ENCODE measurements at regions not wholly inside any gene's neighbourhood (a gene's known extent, or its start where the extent isn't known, plus 50 kb on each side); places are given as distances from the start of the nearest gene placed in this dataset.

GRCh38 chr3:5798809-5799208, 611.3 kb downstream of the EDEM1 start:
- no peak overlapping the region for H3K27ac Mint-ChIP-seq
- H3K4me1 Mint-ChIP-seq: no peaks in the 10 kb centered on the region
- H3K27me3 Mint-ChIP-seq: no peaks in the 10 kb centered on the region
- H3K9me3 Mint-ChIP-seq (ENCODE audit: low read depth): no peaks in the 10 kb centered on the region
- CTCF ChIA-PET: no interaction called here
- no peaks in the 10 kb centered on the region for H3K36me3 Mint-ChIP-seq
- no peak for DNase-seq
- ATAC-seq: no peak
- H3K4me3 Mint-ChIP-seq: no peak overlapping the region

- CTCF ChIA-PET: no interaction called here
- Mint-ChIP-seq H3K9me3 (ENCODE audit: low read depth) (no peaks in the 10 kb centered on the region), H3K36me3 (no peaks in the 10 kb centered on the region), H3K27me3 (no peaks in the 10 kb centered on the region), H3K27ac (no peak overlapping the region), H3K4me3 (no peak overlapping the region), H3K4me1 (no peaks in the 10 kb centered on the region)
- DNase-seq (no peak), ATAC-seq (no peak)
Measured at GRCh38 chr3:5799398-5799797, 611.9 kb downstream of the EDEM1 start.

DNA sequence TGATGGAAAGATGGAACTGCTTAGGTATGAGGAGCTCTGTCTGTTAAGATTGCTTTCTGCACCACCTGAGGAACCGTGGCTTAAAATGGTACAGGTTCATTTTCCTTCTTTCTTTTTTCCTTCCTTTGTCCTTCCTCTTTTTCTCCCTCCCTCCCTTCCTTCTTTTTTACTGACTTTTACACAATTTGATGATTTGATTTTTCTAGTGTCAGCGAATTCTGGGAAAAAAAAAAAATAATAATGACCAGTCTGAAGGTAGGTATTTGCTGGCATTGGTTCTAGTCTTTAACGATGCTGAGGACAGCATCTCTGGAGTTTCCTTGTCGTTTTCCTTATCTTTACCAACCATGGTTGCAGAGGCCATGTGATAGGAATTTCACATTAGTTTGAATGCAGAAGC, 613.5 kb downstream of the EDEM1 start:
- ATAC-seq (no peak), DNase-seq (no peak)
- Mint-ChIP-seq H3K27me3 (no peaks in the 10 kb centered on the region), H3K4me1 (no peaks in the 10 kb centered on the region), H3K9me3 (ENCODE audit: low read depth) (no peaks in the 10 kb centered on the region), H3K27ac (no peak overlapping the region), H3K36me3 (no peaks in the 10 kb centered on the region), H3K4me3 (no peak overlapping the region)
- CTCF ChIA-PET: no interaction called here

DNA sequence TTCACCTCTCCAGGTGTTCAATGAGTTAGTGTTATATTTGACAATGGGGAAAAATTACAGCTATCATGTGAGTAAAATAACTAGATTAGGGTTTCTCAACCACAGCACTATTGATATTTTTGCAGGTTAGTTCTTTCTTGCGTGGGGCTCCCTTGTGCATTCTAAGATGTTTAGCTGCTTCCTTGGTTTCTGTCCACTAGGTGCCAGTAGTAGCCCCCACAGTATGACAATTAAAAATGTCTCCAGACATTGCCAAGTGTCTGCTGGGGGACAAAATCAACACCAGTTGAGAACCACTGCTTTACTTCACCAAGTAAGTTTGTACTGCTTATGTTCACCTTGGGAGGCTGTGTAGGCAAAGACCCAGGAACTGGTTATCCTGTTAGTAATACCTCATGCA, 618.7 kb downstream of the EDEM1 start:
- no peak for ATAC-seq
- Mint-ChIP-seq H3K27me3 (no peaks in the 10 kb centered on the region), H3K4me1 (no peaks in the 10 kb centered on the region), H3K4me3 (no peak overlapping the region), H3K27ac (no peak overlapping the region), H3K36me3 (no peaks in the 10 kb centered on the region), H3K9me3 (ENCODE audit: low read depth) (no peaks in the 10 kb centered on the region)
- CTCF ChIA-PET: no interaction called here
- DNase-seq: no peak

GRCh38 chr3:5809586-5810246, 622.2 kb downstream of the EDEM1 start:
- Mint-ChIP-seq H3K4me1 (no peaks in the 10 kb centered on the region), H3K4me3 (no peak overlapping the region), H3K27ac (no peak overlapping the region), H3K27me3 (no peaks in the 10 kb centered on the region), H3K9me3 (ENCODE audit: low read depth) (peaks cover 4% of the 10 kb centered on the region), H3K36me3 (no peaks in the 10 kb centered on the region)
- CTCF ChIA-PET: no interaction called here
- DNase-seq (no peak), ATAC-seq (no peak)

DNA sequence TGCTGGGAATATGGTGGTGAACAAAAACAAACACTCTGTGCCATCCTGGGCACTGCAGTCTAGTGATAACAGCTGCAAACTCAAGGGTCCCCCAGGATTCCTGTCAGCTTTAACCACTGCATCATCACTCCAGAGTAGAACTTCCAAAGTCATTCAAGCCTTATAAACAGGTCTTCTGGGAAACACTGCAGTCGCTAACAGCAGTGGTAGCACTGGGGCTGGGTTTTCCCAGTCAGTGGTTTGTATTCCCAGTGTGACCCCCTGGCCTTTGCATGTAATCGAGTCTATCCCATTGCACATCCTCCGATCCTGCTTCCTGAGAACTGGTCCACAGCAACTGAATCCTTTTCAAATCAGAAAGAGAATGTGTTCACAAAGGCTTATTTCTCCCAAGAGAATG, 623.5 kb downstream of the EDEM1 start:
- Mint-ChIP-seq H3K27ac (no peak overlapping the region), H3K9me3 (ENCODE audit: low read depth) (peaks cover 4% of the 10 kb centered on the region), H3K36me3 (no peaks in the 10 kb centered on the region), H3K4me1 (no peaks in the 10 kb centered on the region), H3K4me3 (no peak overlapping the region), H3K27me3 (no peaks in the 10 kb centered on the region)
- CTCF ChIA-PET: no interaction called here
- DNase-seq (no peak), ATAC-seq (no peak)

DNA sequence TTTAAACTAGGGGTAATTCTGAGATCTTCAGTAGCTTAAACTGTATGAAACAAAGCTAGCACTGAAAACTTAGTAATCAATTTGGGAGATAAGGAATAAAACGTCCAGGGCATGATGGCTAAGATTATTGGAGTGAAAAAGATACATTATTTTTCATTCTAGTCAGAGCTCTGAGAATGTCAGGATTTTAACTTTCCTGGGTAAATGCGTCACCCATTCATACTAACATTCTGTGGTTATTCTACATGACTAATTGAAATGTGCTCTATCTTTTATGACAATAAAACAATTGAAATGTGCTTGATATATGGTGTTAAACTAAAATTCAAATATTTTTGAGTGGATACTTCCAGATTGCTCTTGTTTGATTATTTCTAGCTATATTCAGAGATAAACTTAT, 626.0 kb downstream of the EDEM1 start:
- peaks cover 8% of the 10 kb centered on the region for H3K9me3 Mint-ChIP-seq (ENCODE audit: low read depth)
- CTCF ChIA-PET: no interaction called here
- H3K4me1 Mint-ChIP-seq: no peaks in the 10 kb centered on the region
- no peaks in the 10 kb centered on the region for H3K27me3 Mint-ChIP-seq
- H3K36me3 Mint-ChIP-seq: no peaks in the 10 kb centered on the region
- DNase-seq: no peak
- no peak for ATAC-seq
- no peak overlapping the region for H3K27ac Mint-ChIP-seq
- no peak overlapping the region for H3K4me3 Mint-ChIP-seq

DNA sequence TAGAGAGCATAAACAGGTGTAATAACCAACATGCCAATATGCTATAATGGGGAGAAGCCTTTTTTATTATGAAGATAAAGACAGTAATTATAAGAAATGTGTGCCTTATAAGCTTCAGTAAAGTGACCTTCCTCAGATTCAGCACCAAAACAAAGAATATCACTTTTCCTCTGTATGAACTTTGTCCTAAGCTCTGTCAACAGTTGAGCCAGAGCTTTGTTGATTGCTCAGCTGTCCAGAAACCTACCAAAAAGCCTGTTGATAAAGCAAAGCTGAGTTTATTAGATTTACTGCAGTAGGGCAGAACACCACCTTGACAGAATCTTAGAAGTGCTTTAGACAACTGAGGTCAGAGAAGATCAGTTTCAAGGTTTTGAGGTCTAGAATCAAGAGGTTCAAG, 635.3 kb downstream of the EDEM1 start:
- H3K27ac Mint-ChIP-seq: no peak overlapping the region
- H3K27me3 Mint-ChIP-seq: no peaks in the 10 kb centered on the region
- CTCF ChIA-PET: no interaction called here
- no peak overlapping the region for H3K4me3 Mint-ChIP-seq
- H3K9me3 Mint-ChIP-seq (ENCODE audit: low read depth): no peaks in the 10 kb centered on the region
- ATAC-seq (no peak), DNase-seq (no peak)
- H3K4me1 Mint-ChIP-seq: no peaks in the 10 kb centered on the region
- H3K36me3 Mint-ChIP-seq: no peaks in the 10 kb centered on the region

DNA sequence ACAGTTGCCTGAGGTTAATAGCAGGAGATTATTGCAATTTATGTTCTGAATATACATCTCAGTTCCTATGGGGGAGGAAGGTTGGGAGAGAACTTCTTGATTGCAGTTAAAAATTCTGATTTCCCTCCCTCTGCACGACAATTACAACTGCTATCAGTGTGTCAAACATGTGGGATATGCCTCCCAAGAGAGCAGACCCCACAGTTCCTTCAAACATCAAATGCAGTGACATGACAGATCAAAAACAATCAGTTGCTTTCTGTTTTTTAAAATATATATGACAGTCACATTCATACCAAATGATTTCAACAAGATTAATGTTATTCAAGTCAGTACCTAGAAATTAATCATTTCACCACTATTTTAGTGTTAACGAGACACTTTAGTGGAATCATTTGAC, 639.0 kb downstream of the EDEM1 start:
- ATAC-seq: no peak
- H3K4me1 Mint-ChIP-seq: no peaks in the 10 kb centered on the region
- no peaks in the 10 kb centered on the region for H3K9me3 Mint-ChIP-seq (ENCODE audit: low read depth)
- no peak overlapping the region for H3K27ac Mint-ChIP-seq
- DNase-seq: no peak
- CTCF ChIA-PET: no interaction called here
- H3K36me3 Mint-ChIP-seq: no peaks in the 10 kb centered on the region
- no peak overlapping the region for H3K4me3 Mint-ChIP-seq
- no peaks in the 10 kb centered on the region for H3K27me3 Mint-ChIP-seq

DNA sequence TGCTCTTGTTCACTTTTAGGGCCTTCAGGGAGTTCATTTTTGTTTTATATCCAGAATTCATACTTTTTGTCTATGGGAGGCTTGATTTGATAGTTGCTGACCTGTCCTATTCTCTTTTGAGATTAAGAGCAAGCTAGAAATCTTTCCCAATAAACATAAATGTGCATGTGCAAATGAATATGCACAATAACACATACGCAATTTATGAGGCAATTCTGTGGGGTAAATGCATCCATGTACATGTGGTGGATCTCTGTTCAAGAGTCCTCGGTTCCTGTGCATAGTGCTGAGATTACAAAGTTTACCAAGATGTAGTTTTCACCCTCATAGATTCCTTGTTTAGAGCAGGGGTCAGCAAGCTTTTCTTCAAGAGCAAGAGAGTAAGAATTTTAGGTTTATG, 640.7 kb downstream of the EDEM1 start:
- Mint-ChIP-seq H3K4me1 (no peaks in the 10 kb centered on the region), H3K4me3 (no peak overlapping the region), H3K27ac (no peak overlapping the region), H3K36me3 (no peaks in the 10 kb centered on the region), H3K9me3 (ENCODE audit: low read depth) (no peaks in the 10 kb centered on the region), H3K27me3 (no peaks in the 10 kb centered on the region)
- CTCF ChIA-PET: no interaction called here
- DNase-seq (no peak), ATAC-seq (no peak)

GRCh38 chr3:5840056-5840455, 652.5 kb downstream of the EDEM1 start:
- no peaks in the 10 kb centered on the region for H3K36me3 Mint-ChIP-seq
- ATAC-seq (no peak), DNase-seq (no peak)
- H3K27me3 Mint-ChIP-seq: no peaks in the 10 kb centered on the region
- H3K9me3 Mint-ChIP-seq (ENCODE audit: low read depth): peaks cover 2% of the 10 kb centered on the region
- H3K4me1 Mint-ChIP-seq: no peaks in the 10 kb centered on the region
- no peak overlapping the region for H3K4me3 Mint-ChIP-seq
- CTCF ChIA-PET: no interaction called here
- no peak overlapping the region for H3K27ac Mint-ChIP-seq

GRCh38 chr3:5841599-5841998, 654.1 kb downstream of the EDEM1 start:
- H3K9me3 Mint-ChIP-seq (ENCODE audit: low read depth): no peaks in the 10 kb centered on the region
- H3K4me1 Mint-ChIP-seq: no peaks in the 10 kb centered on the region
- CTCF ChIA-PET: no interaction called here
- H3K4me3 Mint-ChIP-seq: no peak overlapping the region
- no peaks in the 10 kb centered on the region for H3K27me3 Mint-ChIP-seq
- ATAC-seq: no peak
- H3K36me3 Mint-ChIP-seq: no peaks in the 10 kb centered on the region
- no peak for DNase-seq
- no peak overlapping the region for H3K27ac Mint-ChIP-seq

- Mint-ChIP-seq H3K27me3 (no peaks in the 10 kb centered on the region), H3K27ac (no peak overlapping the region), H3K9me3 (ENCODE audit: low read depth) (no peaks in the 10 kb centered on the region), H3K4me1 (no peaks in the 10 kb centered on the region), H3K4me3 (no peak overlapping the region), H3K36me3 (no peaks in the 10 kb centered on the region)
- DNase-seq (no peak), ATAC-seq (no peak)
- CTCF ChIA-PET: no interaction called here
Measured at GRCh38 chr3:5846261-5846660, 658.8 kb downstream of the EDEM1 start.

GRCh38 chr3:5861151-5861550, 673.6 kb downstream of the EDEM1 start:
- CTCF ChIA-PET: no interaction called here

DNA sequence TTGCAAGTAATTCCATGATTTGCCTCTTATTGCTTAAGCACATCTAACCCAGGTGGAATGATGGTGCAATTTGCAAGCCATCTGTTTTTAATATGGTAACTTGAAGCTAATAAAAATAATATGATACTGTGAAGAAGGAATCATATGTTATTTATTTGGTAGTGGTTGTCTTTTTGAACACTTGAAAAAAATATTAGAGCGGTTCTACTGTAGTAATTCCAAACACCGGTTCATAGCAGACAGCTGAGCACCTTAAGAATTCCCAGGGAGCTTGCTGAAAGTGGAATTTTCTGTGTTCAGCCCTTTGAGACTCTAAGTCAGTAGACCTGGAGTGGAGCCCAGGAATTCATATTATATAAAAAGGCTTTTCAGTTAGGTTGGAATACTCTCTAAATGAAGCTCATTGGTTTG, 687.4 kb downstream of the EDEM1 start:
- DNase-seq: no peak
- Mint-ChIP-seq H3K27ac (no peak overlapping the region), H3K36me3 (no peaks in the 10 kb centered on the region), H3K4me3 (no peak overlapping the region), H3K4me1 (no peaks in the 10 kb centered on the region), H3K9me3 (ENCODE audit: low read depth) (no peaks in the 10 kb centered on the region), H3K27me3 (no peaks in the 10 kb centered on the region)
- CTCF ChIA-PET: no interaction called here
- no peak for ATAC-seq

More at GRCh38 chr3:5861151-5861550, 673.6 kb downstream of the EDEM1 start:
- Mint-ChIP-seq H3K4me1 (no peaks in the 10 kb centered on the region), H3K27me3 (no peaks in the 10 kb centered on the region), H3K27ac (no peak overlapping the region), H3K4me3 (no peak overlapping the region), H3K9me3 (ENCODE audit: low read depth) (peaks cover 1% of the 10 kb centered on the region), H3K36me3 (no peaks in the 10 kb centered on the region)
- ATAC-seq (no peak), DNase-seq (no peak)

Measured in activated CD8-positive, alpha-beta memory T cell treated with anti-CD3 and anti-CD28 coated beads, Interleukin-2, amount 10 ng/mL, durations not matched to agents 7 days and 5 days (primary cell).